ENCODE measurements at regions not wholly inside any gene's neighbourhood (a gene's known extent, or its start where the extent isn't known, plus 50 kb on each side); places are given as distances from the start of the nearest gene placed in this dataset.

DNA sequence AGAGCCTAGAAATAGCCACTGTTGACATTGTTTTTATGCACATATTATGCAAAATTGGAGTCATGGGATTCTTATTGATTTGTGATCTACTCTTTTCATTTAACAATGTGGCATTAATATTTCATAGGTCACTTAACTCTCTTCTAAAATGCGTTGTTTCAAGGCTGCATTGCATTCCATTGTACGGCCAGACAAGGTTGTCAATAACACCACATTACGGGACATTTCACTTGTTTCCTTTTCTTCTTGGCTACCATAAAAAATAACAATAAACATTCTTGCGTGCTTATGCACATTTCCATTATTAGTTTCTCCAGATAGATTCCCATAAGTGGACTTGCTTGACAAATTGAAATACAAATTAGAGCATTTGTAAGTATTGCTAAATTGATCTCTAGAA, 120.8 kb upstream of the TMCC3 start:
- Histone ChIP-seq H3K27ac (ENCODE audit: extremely low read length, insufficient read depth, low read length) (no peak overlapping the region), H2AFZ (ENCODE audit: low read length) (no peak overlapping the region), H4K20me1 (ENCODE audit: insufficient read depth, low read length) (no peaks in the 10 kb centered on the region), H3K4me2 (ENCODE audit: low read depth, low read length) (no peak overlapping the region), H3K79me2 (ENCODE audit: insufficient read depth, low read length) (no peaks in the 10 kb centered on the region), H3K27me3 (ENCODE audit: control insufficient read depth in 1 of 2, insufficient read depth in 2 of 2, low read length in 2 of 2) (peaks cover 0 to 9% of the 10 kb centered on the region in 2 experiments; a peak in 2 of 5 replicates), H3K4me1 (ENCODE audit: insufficient read depth, low read length) (no peaks in the 10 kb centered on the region), H3K4me3 (replicated peaks in 1 of 3; ENCODE audit: insufficient read depth in 1 of 3, low read depth in 2 of 3, low read length in 3 of 3) (no peak overlapping the region), H3K36me3 (replicated peaks in 1 of 2; ENCODE audit: control insufficient read depth in 1 of 2, insufficient read depth in 2 of 2, low read length in 2 of 2) (no peaks in the 10 kb centered on the region), H3K9me3 (ENCODE audit: low read length) (no peaks in the 10 kb centered on the region), H3K9ac (ENCODE audit: insufficient read depth, low read depth, low read length) (no peak overlapping the region)
- no peak for ATAC-seq
- ChIA-PET CTCF (ENCODE audit: low intra/inter-chr PET ratio, low total read pairs) (no interaction called here), POLR2A (no interaction called here)
- in situ Hi-C loops (cut with HindIII; ENCODE audit: extremely low pct_ligation_motif_present, low pct_unique_long_range_greater_than_20kb) (loop anchor here (25.0 kb wide), 1 partner anchor 634 kb away; the partner anchor contains the start of gene PLXNC1), intact Hi-C loops (cut with micrococcal nuclease; ENCODE audit: unreplicated experiment) (no loop called here)
- FAIRE-seq, result no peak
- 58% methylated on average over 4 of the region's 4 CpGs for WGBS (ENCODE audit: low lambda C conversion rate)
- no peak for DNase-seq (ENCODE audit: low spot score)
- no TSS peak for BruUV-seq (replicated peaks)
- TF ChIP-seq ZNF607 (CRISPR knock-in tag; IDR thresholded peaks at IDR 0.05; ENCODE audit: borderline replicate concordance) (no peak), ZSCAN22 (CRISPR knock-in tag; IDR thresholded peaks at IDR 0.05) (no peak), MXI1 (IDR thresholded peaks at IDR 0.05; ENCODE audit: borderline replicate concordance, low read depth, low read length) (no peak), ZNF329 (CRISPR knock-in tag; IDR thresholded peaks at IDR 0.05; ENCODE audit: low read depth) (no peak), TMF1 (CRISPR knock-in tag; IDR thresholded peaks at IDR 0.05; ENCODE audit: low read depth) (no peak), MLLT10 (CRISPR knock-in tag; IDR thresholded peaks at IDR 0.05) (no peak), ADNP (CRISPR knock-in tag; IDR thresholded peaks at IDR 0.05) (no peak), ZNF781 (CRISPR knock-in tag; IDR thresholded peaks at IDR 0.05; ENCODE audit: borderline replicate concordance, not compliant biosample characterization) (no peak), MTF1 (CRISPR knock-in tag; IDR thresholded peaks at IDR 0.05) (no peak), PCBP2 (optimal IDR thresholded peaks at IDR 0.05; ENCODE audit: low read depth, low read length, poor library complexity, severe bottlenecking) (no peak), NBN (conservative IDR thresholded peaks at IDR 0.05) (no peak), RBM39 (IDR thresholded peaks at IDR 0.05; ENCODE audit: low read depth, low read length, poor library complexity, severe bottlenecking) (no peak), ZMYM3 (CRISPR knock-in tag; IDR thresholded peaks at IDR 0.05) (no peak)
- TF ChIP-seq, protein P1, sequence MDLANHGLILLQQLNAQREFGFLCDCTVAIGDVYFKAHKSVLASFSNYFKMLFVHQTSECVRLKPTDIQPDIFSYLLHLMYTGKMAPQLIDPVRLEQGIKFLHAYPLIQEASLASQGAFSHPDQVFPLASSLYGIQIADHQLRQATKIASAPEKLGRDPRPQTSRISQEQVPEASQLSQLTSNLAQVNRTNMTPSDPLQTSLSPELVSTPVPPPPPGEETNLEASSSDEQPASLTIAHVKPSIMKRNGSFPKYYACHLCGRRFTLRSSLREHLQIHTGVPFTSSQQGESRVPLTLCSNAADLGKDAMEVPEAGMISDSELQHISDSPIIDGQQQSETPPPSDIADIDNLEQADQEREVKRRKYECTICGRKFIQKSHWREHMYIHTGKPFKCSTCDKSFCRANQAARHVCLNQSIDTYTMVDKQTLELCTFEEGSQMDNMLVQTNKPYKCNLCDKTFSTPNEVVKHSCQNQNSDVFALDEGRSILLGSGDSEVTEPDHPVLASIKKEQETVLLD (CRISPR knock-in tag; IDR thresholded peaks at IDR 0.05; ENCODE audit: low read depth), result no peak
- TF ChIP-seq, protein P2, sequence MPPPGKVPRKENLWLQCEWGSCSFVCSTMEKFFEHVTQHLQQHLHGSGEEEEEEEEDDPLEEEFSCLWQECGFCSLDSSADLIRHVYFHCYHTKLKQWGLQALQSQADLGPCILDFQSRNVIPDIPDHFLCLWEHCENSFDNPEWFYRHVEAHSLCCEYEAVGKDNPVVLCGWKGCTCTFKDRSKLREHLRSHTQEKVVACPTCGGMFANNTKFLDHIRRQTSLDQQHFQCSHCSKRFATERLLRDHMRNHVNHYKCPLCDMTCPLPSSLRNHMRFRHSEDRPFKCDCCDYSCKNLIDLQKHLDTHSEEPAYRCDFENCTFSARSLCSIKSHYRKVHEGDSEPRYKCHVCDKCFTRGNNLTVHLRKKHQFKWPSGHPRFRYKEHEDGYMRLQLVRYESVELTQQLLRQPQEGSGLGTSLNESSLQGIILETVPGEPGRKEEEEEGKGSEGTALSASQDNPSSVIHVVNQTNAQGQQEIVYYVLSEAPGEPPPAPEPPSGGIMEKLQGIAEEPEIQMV (CRISPR knock-in tag; IDR thresholded peaks at IDR 0.05; ENCODE audit: low read depth), result no peak
- TF ChIP-seq, protein P3, sequence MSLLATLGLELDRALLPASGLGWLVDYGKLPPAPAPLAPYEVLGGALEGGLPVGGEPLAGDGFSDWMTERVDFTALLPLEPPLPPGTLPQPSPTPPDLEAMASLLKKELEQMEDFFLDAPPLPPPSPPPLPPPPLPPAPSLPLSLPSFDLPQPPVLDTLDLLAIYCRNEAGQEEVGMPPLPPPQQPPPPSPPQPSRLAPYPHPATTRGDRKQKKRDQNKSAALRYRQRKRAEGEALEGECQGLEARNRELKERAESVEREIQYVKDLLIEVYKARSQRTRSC (CRISPR knock-in tag; IDR thresholded peaks at IDR 0.05; ENCODE audit: low read depth), result no peak
- TF ChIP-seq, protein P4, sequence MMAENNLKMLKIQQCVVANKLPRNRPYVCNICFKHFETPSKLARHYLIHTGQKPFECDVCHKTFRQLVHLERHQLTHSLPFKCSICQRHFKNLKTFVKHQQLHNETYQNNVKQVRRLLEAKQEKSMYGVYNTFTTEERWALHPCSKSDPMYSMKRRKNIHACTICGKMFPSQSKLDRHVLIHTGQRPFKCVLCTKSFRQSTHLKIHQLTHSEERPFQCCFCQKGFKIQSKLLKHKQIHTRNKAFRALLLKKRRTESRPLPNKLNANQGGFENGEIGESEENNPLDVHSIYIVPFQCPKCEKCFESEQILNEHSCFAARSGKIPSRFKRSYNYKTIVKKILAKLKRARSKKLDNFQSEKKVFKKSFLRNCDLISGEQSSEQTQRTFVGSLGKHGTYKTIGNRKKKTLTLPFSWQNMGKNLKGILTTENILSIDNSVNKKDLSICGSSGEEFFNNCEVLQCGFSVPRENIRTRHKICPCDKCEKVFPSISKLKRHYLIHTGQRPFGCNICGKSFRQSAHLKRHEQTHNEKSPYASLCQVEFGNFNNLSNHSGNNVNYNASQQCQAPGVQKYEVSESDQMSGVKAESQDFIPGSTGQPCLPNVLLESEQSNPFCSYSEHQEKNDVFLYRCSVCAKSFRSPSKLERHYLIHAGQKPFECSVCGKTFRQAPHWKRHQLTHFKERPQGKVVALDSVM (CRISPR knock-in tag; IDR thresholded peaks at IDR 0.05), result no peak
- TF ChIP-seq, protein P5, sequence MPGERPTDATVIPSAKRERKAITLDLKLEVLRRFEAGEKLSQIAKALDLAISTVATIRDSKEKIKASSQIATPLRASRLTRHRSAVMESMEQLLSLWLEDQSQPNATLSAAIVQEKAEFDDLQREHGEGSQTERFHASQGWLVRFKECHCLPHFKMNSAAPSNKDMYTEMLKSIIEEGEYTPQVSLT (CRISPR knock-in tag; IDR thresholded peaks at IDR 0.05; ENCODE audit: borderline replicate concordance, low read depth), result no peak
- TF ChIP-seq, protein P6, sequence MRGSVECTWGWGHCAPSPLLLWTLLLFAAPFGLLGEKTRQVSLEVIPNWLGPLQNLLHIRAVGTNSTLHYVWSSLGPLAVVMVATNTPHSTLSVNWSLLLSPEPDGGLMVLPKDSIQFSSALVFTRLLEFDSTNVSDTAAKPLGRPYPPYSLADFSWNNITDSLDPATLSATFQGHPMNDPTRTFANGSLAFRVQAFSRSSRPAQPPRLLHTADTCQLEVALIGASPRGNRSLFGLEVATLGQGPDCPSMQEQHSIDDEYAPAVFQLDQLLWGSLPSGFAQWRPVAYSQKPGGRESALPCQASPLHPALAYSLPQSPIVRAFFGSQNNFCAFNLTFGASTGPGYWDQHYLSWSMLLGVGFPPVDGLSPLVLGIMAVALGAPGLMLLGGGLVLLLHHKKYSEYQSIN (CRISPR knock-in tag; IDR thresholded peaks at IDR 0.05; ENCODE audit: borderline replicate concordance), result no peak
